ENCODE measurements at regions not wholly inside any gene's neighbourhood (a gene's known extent, or its start where the extent isn't known, plus 50 kb on each side); places are given as distances from the start of the nearest gene placed in this dataset.

DNA sequence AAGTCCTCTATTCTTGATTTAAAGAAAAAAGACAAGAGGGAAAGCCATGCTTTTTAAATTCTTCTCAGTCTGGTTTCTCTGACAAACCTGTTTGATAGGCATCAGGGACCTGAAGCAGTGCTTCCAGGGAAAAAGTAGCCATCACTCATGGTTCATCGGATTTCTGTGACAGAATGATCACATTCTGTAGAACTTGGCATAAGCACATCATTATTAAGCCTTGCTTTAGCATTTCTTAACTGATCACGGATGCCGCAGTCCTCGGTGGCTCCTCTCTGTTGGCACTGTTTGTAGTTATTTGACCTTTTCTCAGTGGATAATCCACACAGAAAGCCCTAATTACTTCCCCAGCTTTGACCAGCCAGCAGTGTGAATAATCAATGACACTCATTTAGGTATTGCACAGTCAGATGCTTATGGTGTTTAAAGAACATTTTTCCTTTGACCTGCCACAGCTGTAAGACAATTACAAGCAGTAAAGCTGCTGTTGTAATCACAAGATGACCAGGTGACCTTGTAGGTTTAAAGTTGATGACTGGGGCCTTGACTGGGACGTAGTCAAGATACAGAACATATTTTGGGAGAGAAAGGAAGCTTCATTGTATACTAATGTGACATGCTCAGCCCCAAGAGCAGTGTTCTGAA lies 64.4 kb upstream of the SKAP2 start:
- no peak overlapping the region for H3K27ac ChIP-seq (replicated peaks)
- no peak for DNase-seq (ENCODE audit: low read depth in 1 of 2, low spot score in 1 of 2)
- no peaks in the 10 kb centered on the region for H3K27me3 ChIP-seq (ENCODE audit: insufficient read depth, poor library complexity, severe bottlenecking)
- no peak overlapping the region for H3K4me3 ChIP-seq (replicated peaks; ENCODE audit: insufficient read depth, low read length)
- no peak for TF ChIP-seq SPI1 (IDR thresholded peaks at IDR 0.05; ENCODE audit: borderline replicate concordance, low read depth)
- no peak for TF ChIP-seq GABPA (IDR thresholded peaks at IDR 0.05; ENCODE audit: low read depth)
- no peak for TF ChIP-seq POLR2AphosphoS5 (IDR thresholded peaks at IDR 0.05; ENCODE audit: low read depth)
- TF ChIP-seq, protein P1, sequence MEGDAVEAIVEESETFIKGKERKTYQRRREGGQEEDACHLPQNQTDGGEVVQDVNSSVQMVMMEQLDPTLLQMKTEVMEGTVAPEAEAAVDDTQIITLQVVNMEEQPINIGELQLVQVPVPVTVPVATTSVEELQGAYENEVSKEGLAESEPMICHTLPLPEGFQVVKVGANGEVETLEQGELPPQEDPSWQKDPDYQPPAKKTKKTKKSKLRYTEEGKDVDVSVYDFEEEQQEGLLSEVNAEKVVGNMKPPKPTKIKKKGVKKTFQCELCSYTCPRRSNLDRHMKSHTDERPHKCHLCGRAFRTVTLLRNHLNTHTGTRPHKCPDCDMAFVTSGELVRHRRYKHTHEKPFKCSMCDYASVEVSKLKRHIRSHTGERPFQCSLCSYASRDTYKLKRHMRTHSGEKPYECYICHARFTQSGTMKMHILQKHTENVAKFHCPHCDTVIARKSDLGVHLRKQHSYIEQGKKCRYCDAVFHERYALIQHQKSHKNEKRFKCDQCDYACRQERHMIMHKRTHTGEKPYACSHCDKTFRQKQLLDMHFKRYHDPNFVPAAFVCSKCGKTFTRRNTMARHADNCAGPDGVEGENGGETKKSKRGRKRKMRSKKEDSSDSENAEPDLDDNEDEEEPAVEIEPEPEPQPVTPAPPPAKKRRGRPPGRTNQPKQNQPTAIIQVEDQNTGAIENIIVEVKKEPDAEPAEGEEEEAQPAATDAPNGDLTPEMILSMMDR (IDR thresholded peaks at IDR 0.05; ENCODE audit: insufficient read depth, low read length), result no peak
- TF ChIP-seq, protein P2, sequence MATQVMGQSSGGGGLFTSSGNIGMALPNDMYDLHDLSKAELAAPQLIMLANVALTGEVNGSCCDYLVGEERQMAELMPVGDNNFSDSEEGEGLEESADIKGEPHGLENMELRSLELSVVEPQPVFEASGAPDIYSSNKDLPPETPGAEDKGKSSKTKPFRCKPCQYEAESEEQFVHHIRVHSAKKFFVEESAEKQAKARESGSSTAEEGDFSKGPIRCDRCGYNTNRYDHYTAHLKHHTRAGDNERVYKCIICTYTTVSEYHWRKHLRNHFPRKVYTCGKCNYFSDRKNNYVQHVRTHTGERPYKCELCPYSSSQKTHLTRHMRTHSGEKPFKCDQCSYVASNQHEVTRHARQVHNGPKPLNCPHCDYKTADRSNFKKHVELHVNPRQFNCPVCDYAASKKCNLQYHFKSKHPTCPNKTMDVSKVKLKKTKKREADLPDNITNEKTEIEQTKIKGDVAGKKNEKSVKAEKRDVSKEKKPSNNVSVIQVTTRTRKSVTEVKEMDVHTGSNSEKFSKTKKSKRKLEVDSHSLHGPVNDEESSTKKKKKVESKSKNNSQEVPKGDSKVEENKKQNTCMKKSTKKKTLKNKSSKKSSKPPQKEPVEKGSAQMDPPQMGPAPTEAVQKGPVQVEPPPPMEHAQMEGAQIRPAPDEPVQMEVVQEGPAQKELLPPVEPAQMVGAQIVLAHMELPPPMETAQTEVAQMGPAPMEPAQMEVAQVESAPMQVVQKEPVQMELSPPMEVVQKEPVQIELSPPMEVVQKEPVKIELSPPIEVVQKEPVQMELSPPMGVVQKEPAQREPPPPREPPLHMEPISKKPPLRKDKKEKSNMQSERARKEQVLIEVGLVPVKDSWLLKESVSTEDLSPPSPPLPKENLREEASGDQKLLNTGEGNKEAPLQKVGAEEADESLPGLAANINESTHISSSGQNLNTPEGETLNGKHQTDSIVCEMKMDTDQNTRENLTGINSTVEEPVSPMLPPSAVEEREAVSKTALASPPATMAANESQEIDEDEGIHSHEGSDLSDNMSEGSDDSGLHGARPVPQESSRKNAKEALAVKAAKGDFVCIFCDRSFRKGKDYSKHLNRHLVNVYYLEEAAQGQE (IDR thresholded peaks at IDR 0.05; ENCODE audit: insufficient replicate concordance, low read depth), result no peak

DNA sequence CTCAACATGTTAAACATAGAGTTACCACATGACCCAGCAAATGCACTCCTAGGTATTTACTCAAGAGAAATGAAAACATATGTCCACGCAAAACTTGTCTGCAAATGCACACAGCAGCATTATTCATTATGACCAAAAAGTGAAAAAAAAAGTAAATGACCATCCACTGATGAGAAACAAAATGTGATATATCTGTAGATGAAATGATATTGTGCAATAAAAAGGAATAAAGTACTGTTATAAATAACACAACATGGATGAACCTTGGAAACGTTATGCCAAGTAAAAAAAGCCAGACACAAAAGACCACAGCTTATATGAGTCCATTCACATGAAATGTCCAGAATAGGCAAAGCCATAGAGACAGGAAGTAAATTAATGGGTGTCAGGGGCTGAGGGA lies 61.4 kb upstream of the SKAP2 start:
- TF ChIP-seq, protein P1 (IDR thresholded peaks at IDR 0.05; ENCODE audit: insufficient read depth, low read length), result no peak
- TF ChIP-seq GABPA (IDR thresholded peaks at IDR 0.05; ENCODE audit: low read depth), result no peak
- TF ChIP-seq, protein P2 (IDR thresholded peaks at IDR 0.05; ENCODE audit: insufficient replicate concordance, low read depth), result no peak
- no peak for TF ChIP-seq POLR2AphosphoS5 (IDR thresholded peaks at IDR 0.05; ENCODE audit: low read depth)
- TF ChIP-seq SPI1 (IDR thresholded peaks at IDR 0.05; ENCODE audit: borderline replicate concordance, low read depth), result no peak
- H3K27ac ChIP-seq (replicated peaks), result no peak overlapping the region
- no peak for DNase-seq (ENCODE audit: low read depth in 1 of 2, low spot score in 1 of 2)
- no peak overlapping the region for H3K4me3 ChIP-seq (replicated peaks; ENCODE audit: insufficient read depth, low read length)
- no peaks in the 10 kb centered on the region for H3K27me3 ChIP-seq (ENCODE audit: insufficient read depth, poor library complexity, severe bottlenecking)

DNA sequence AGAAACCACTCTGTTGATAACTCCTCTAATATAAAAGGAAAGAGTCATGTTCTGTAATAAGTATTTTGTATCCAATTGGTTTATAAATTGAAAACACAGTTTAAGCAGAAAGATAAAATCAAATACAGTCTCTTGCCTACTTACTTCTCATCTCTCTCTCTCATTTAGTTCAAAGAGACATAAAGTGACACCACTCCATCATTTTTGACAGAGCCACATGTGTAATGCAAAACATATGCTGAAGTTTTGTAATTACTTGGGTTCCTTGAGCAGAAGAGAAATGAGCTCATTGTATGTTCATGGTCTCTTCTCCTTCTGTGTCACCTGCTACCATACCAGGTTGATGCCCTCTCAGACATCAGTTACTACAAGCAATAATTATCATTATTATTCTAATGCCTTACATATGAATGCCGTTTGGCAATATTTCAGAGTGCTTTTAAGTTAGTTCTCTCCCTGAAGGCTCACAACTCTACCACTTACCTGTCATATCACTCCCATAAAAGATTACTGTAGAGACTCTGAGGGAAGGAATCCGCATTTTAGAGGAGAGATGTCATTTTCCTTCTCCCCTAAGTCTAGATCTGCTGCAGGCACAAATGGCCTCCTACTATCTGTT lies 59.9 kb upstream of the SKAP2 start:
- Histone ChIP-seq H3K27ac (replicated peaks) (no peak overlapping the region), H3K27me3 (ENCODE audit: insufficient read depth, poor library complexity, severe bottlenecking) (no peaks in the 10 kb centered on the region), H3K4me3 (replicated peaks; ENCODE audit: insufficient read depth, low read length) (no peak overlapping the region)
- no peak for DNase-seq (ENCODE audit: low read depth in 1 of 2, low spot score in 1 of 2)
- TF ChIP-seq, protein P2 (IDR thresholded peaks at IDR 0.05; ENCODE audit: insufficient replicate concordance, low read depth), result no peak
- no peak for TF ChIP-seq POLR2AphosphoS5 (IDR thresholded peaks at IDR 0.05; ENCODE audit: low read depth)
- no peak for TF ChIP-seq GABPA (IDR thresholded peaks at IDR 0.05; ENCODE audit: low read depth)
- no peak for TF ChIP-seq SPI1 (IDR thresholded peaks at IDR 0.05; ENCODE audit: borderline replicate concordance, low read depth)
- TF ChIP-seq, protein P1 (IDR thresholded peaks at IDR 0.05; ENCODE audit: insufficient read depth, low read length), result no peak

All from HL-60 (cell line).